SK-N-MC (cell line): ENCODE measurements at regions not wholly inside any gene's neighbourhood (a gene's known extent, or its start where the extent isn't known, plus 50 kb on each side); places are given as distances from the start of the nearest gene placed in this dataset.

Experiments used
- EZH2 ChIP-seq: fragments of 200-600 bp; sonication (generic); IDR thresholded peaks from one replicate; pipeline ENCODE4 v1.6.1; 2017; ENCODE audit warnings: antibody characterized with exemption
- POLR2AphosphoS5 ChIP-seq: IDR thresholded peaks from 2 replicates; pipeline ENCODE4 v1.6.1; 2012; ENCODE audit warnings: mild to moderate bottlenecking, low read depth, low read length, borderline replicate concordance

GRCh38 chr1:58931024-58931423 is 147.2 kb upstream of the JUN start:
- TF ChIP-seq POLR2AphosphoS5 (no peak), EZH2 (no peak)
